ENCODE measurements at regions not wholly inside any gene's neighbourhood (a gene's known extent, or its start where the extent isn't known, plus 50 kb on each side); places are given as distances from the start of the nearest gene placed in this dataset.
A peak's percentile ranks its signal among the peaks of the same experiment; 100 is the strongest.

- CTCF ChIA-PET = no interaction called here
- no peak for DNase-seq (ENCODE audit: low read depth, low spot score)
- no peak for TF ChIP-seq CTCF (IDR thresholded peaks at IDR 0.05; ENCODE audit: insufficient read depth, low read length, missing control alignments)
- POLR2A ChIA-PET = no interaction called here
- no peak overlapping the region for H3K4me3 ChIP-seq (ENCODE audit: low read depth, low read length)
Measured at GRCh38 chr6:2536451-2536850, 214.3 kb downstream of the MYLK4 start.

GRCh38 chr6:2535506-2535905, 215.2 kb downstream of the MYLK4 start:
- no peak for DNase-seq (ENCODE audit: low read depth, low spot score)
- no peak overlapping the region for H3K4me3 ChIP-seq (ENCODE audit: low read depth, low read length)
- no peak for TF ChIP-seq CTCF (IDR thresholded peaks at IDR 0.05; ENCODE audit: insufficient read depth, low read length, missing control alignments)
- ChIA-PET CTCF (no interaction called here), POLR2A (no interaction called here)

GRCh38 chr6:2534406-2535042, 216.2 kb downstream of the MYLK4 start:
- CTCF ChIA-PET = no interaction called here
- no peak overlapping the region for H3K4me3 ChIP-seq (ENCODE audit: low read depth, low read length)
- no peak for DNase-seq (ENCODE audit: low read depth, low spot score)
- POLR2A ChIA-PET = no interaction called here
- no peak for TF ChIP-seq CTCF (IDR thresholded peaks at IDR 0.05; ENCODE audit: insufficient read depth, low read length, missing control alignments)

GRCh38 chr6:2531426-2532215, 219.1 kb downstream of the MYLK4 start:
- DNase-seq (ENCODE audit: low read depth, low spot score) = peak; percentile 36
- CTCF ChIA-PET = no interaction called here
- no peak for TF ChIP-seq CTCF (IDR thresholded peaks at IDR 0.05; ENCODE audit: insufficient read depth, low read length, missing control alignments)
- POLR2A ChIA-PET = interaction anchor here (0.5 kb wide), 1 partner anchor 265 kb away, joined by 4 read pairs; no protein-coding TSS in a partner anchor
- no peak overlapping the region for H3K4me3 ChIP-seq (ENCODE audit: low read depth, low read length)

- H3K4me3 ChIP-seq (ENCODE audit: low read depth, low read length) = no peak overlapping the region
- no peak for DNase-seq (ENCODE audit: low read depth, low spot score)
- ChIA-PET POLR2A (no interaction called here), CTCF (no interaction called here)
- TF ChIP-seq CTCF (IDR thresholded peaks at IDR 0.05; ENCODE audit: insufficient read depth, low read length, missing control alignments) = no peak
Measured at GRCh38 chr6:2529211-2529719, 221.5 kb downstream of the MYLK4 start.

- POLR2A ChIA-PET = no interaction called here
- no peak overlapping the region for H3K4me3 ChIP-seq (ENCODE audit: low read depth, low read length)
- no peak for DNase-seq (ENCODE audit: low read depth, low spot score)
- no peak for TF ChIP-seq CTCF (IDR thresholded peaks at IDR 0.05; ENCODE audit: insufficient read depth, low read length, missing control alignments)
- CTCF ChIA-PET = no interaction called here
Measured at GRCh38 chr6:2528156-2528555, 222.6 kb downstream of the MYLK4 start.

All from AG04449 (cell line).